ENCODE measurements at regions not wholly inside any gene's neighbourhood (a gene's known extent, or its start where the extent isn't known, plus 50 kb on each side); places are given as distances from the start of the nearest gene placed in this dataset.
"Not testable (repeated sequence)": the region's sequence is repeated elsewhere in the genome, so short reads cannot be mapped to it uniquely, and the experiment has no call there.

DNA sequence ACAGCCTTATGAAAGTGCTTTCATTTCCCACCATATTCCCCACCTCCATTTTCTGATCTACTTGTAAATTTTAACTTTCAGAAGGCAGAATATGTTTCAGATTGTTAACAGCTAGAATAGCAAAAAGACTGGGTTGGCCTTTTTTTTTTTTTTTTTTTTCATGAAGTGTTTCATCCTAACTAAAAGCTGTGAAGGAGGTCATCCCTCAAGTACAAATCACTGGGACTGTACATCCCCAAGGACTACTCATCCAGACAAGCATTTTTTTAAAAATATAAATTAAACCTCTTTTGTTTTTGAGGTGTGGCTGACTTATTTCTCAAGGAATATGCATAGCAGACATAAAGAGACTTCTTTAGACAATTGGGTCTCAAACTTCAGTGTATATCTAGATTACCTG, 542.1 kb upstream of the TUSC1 start:
- DNase-seq, result no peak

DNA sequence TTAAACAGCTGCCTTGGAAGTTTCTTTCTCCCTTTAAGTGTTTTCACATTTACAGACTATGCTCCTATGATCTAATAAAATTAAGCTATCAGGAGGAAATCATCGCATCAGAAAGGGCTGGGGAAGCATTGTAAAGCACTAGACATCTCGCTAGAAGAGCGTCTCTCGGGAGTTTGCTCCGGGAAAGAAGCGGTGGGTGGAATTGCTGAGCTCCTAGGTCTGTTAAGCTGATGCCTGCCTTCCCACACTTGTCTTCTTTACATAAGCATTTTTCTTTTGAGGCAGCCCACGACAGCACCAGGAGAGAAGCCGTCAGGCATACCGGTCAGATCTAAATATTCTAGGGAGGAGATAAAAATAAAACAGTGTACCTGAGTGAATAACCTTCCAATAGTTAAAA, 541.7 kb upstream of the TUSC1 start:
- DNase-seq, result no peak

DNA sequence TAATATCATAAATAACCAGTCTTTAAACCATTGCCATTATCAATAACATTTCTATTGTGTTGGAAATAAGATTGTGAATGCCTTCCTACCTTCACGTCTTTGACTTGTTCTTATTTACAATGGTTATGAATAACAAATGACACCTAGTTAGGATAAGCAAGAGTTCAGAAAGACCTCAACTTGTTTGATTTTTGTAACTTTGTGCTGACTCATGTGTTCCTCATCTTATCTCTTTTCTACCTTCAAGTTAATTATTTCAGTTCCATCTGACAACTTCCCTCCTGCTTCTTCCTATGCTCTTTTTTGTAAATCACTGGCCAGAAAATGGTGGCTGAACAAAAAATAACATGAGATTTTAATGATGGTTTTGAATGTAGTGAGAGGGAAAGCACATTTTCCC, 538.5 kb upstream of the TUSC1 start:
- DNase-seq, result no peak

- DNase-seq, result not testable (repeated sequence)
Observed at GRCh38 chr9:26214713-26215444, 536.6 kb upstream of the TUSC1 start.

DNA sequence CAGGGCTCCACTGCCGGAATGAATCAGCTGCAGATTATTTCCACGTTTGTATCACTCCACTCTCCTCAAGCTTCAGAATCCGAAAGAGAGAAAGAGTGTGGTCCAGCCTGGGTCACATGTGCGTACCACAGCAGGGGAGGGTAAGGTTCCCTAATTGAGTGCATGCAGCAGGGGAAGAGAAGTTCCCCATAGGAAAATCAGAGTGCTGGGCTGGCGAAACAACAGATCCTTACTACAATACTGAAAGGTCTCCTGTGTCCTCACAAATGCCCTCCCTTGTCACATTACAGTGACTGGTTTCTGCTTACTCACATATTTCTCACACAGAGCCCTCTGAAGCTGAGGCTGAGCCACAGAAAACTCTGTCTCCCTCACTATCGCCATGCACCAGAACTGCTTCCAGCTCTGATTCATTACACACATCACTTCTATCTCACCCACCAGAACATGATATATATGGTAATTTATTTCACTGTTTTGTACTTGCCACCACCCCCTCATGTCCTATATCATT, 532.2 kb upstream of the TUSC1 start:
- no peak for DNase-seq

DNA sequence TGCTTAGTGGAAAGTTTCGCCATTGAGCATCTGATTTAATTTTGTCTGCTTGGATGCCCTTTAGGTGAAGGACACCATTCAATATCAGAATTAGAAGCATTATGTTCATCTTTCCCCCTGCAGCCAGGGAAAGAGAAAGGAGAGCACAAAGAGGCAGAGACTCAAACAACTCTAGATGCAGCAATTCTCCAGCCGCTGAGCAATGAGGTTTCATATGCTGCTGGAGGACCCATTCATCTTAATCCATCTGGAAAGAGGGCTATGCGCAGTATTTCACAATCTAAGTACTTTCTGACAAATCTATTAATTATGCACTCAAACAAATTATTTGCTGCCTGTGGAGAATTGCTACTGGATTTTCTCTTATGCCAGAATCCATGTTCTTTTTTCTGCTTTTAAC, 527.0 kb upstream of the TUSC1 start:
- DNase-seq, result no peak

DNA sequence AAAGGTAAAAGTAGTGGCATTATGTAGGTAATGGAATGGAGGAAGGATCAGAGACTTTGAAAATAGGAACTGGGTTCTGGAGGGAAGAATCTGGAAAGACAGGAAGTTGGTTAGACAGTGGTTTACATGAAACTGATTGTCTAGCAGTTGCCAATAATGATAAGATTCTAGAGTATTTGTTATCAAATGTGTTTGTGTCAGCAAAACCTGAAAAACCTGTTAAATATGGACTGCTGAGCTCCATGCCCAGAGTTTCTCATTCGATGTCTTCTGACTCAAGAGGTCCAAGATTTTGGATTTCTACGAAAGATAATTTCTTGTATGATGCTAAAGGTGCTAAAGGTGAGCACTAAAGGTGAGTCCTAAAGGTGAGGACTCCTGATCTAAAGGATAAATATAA, 515.0 kb upstream of the TUSC1 start:
- no peak for DNase-seq

- DNase-seq, result no peak
Observed at GRCh38 chr9:26191711-26192110, 513.5 kb upstream of the TUSC1 start.

- DNase-seq, result no peak
Observed at GRCh38 chr9:26181836-26182235, 503.6 kb upstream of the TUSC1 start.

- DNase-seq, result no peak
Observed at GRCh38 chr9:26176628-26177027, 498.4 kb upstream of the TUSC1 start.

GRCh38 chr9:26175264-26175663, 497.0 kb upstream of the TUSC1 start:
- no peak for DNase-seq

DNA sequence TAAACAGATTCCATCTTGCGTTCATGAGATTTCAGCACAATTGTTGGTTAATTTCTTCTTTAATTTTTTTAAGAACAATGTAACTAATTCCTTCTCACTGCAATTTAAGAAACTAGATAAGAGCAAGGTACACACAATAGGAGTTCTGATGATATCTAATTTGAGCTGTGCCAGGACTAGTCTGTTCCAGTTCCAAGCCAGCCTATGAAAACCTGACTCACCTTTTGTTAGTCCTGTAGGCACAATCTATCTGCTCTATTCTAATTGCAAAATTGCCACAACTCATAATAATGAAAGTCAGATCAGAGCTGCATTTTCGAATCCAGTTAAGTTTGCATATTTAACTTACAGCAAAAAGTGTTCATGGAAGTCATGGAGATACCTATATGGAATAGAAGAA, 494.1 kb upstream of the TUSC1 start:
- no peak for DNase-seq

DNA sequence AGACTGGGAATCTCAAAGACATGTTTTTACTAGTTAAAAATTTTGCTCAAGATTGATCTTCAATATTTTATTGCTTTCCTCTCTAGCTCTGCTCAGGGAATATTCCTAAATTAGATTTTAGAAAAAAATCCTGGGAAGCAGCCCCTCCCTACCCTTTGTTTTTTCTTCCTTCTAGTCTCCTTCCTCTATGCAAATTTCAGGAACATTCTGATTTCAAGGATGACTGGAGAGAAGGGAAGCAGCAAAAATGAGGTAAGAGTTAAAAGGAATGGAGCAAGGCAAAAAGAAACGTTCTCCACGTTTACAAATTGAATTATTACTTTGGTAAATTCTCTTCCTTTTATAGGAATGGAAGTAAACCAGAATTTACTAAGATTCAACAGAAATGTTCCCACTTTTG, 493.4 kb upstream of the TUSC1 start:
- DNase-seq, result no peak

GRCh38 chr9:26170190-26170589, 491.9 kb upstream of the TUSC1 start:
- no peak for DNase-seq

- DNase-seq, result no peak
Observed at GRCh38 chr9:26169708-26170107, 491.5 kb upstream of the TUSC1 start.

- DNase-seq, result no peak
Observed at GRCh38 chr9:26166537-26166936, 488.3 kb upstream of the TUSC1 start.

DNA sequence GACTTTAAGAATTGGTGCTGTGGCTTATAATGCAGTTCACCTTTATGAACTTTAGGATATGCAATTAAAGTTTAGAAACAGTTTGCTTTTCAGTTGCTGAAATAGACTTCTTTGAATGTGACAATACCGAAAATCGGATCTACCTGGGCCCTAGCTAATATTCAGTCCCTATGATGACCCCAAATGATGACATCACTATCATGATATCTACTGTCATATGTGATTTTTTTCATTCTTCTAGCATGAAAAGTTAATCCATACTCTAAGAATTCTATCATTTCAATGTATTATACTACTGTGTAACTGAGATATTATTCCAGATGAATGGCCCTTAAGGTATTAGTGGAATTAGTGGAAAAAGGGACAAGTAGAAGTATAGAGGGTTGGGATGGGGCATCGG, 487.2 kb upstream of the TUSC1 start:
- no peak for DNase-seq

DNA sequence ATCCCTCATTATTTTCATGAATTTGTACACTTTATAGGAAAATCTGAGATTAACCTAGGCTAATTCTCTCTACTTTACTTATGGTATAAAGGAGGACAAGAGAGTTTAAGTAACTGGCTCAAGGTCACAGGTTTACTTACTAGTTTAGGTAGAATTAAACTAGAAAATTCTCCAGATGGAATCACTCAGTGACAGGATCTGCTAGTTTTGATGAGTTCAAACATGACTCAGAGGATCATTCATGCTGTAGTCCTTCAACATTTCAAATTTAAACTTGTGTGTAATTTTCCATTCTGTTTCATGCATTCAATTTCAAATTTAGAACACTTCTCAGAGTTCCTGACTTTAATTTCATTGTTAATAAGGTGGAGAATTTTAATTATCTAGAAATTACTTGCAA, 485.7 kb upstream of the TUSC1 start:
- no peak for DNase-seq

- DNase-seq, result no peak
Observed at GRCh38 chr9:26159575-26160392, 481.5 kb upstream of the TUSC1 start.

- no peak for DNase-seq
Observed at GRCh38 chr9:26158631-26159150, 480.4 kb upstream of the TUSC1 start.

GRCh38 chr9:26157411-26157810, 479.2 kb upstream of the TUSC1 start:
- no peak for DNase-seq

GRCh38 chr9:26152350-26152749, 474.1 kb upstream of the TUSC1 start:
- DNase-seq, result no peak

GRCh38 chr9:26148128-26148527, 469.9 kb upstream of the TUSC1 start:
- DNase-seq, result no peak

GRCh38 chr9:26145938-26146337, 467.7 kb upstream of the TUSC1 start:
- no peak for DNase-seq
